Erythroblast (primary cell): ENCODE measurements at regions not wholly inside any gene's neighbourhood (a gene's known extent, or its start where the extent isn't known, plus 50 kb on each side); places are given as distances from the start of the nearest gene placed in this dataset.

Experiments used
- GATA1 ChIP-seq: IDR thresholded peaks from 2 replicates; pipeline ENCODE4 v1.6.1; 2011; ENCODE audit warnings: low read depth, mild to moderate bottlenecking, control low read depth, low read length, moderate library complexity
- POLR2A ChIP-seq: IDR thresholded peaks from 2 replicates; pipeline ENCODE4 v1.6.1; 2011; ENCODE audit warnings: mild to moderate bottlenecking, low read length

DNA sequence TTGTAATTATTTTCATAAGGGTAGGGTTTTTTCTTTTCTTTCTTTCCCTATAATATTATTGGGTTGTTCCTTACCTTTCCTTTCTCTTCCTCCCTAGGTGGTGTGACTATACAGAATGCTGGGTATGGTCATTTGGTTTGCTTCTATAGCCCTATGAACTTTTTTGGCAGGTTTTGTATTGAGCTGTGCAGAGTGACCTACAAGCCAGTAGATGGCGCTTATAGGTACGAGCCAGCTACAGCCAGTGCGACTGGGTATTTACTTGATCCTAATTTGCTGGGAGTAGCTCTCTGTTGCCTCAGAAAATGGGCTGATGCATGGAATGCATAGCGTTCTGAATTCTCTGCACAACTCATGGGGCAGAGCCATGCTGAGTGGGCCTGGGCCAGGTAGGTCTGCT, 423.3 kb downstream of the MAGEE1 start:
- TF ChIP-seq POLR2A (no peak), GATA1 (no peak)
